HG03469 (cell line): ENCODE measurements at regions not wholly inside any gene's neighbourhood (a gene's known extent, or its start where the extent isn't known, plus 50 kb on each side); places are given as distances from the start of the nearest gene placed in this dataset.
A peak's percentile ranks its signal among the peaks of the same experiment; 100 is the strongest.
"Not testable (repeated sequence)": the region's sequence is repeated elsewhere in the genome, so short reads cannot be mapped to it uniquely, and the experiment has no call there.

Experiments used
- ATAC-seq: cut with Tn5 transposase; IDR thresholded peaks from one replicate; pipeline ENCODE4 v1.9.1; 2021; ENCODE audit warnings: mild to moderate bottlenecking, moderate library complexity, moderate number of reproducible peaks; ENCODE audit not compliant: unreplicated experiment

GRCh38 chr6:130494729-130495128 is 128.9 kb downstream of the TMEM200A start:
- ATAC-seq, result no peak

GRCh38 chr6:130500693-130501092 is 134.9 kb downstream of the TMEM200A start:
- ATAC-seq, result no peak

GRCh38 chr6:130503146-130503545 is 137.3 kb downstream of the TMEM200A start:
- no peak for ATAC-seq

- no peak for ATAC-seq
These were observed 140.2 kb downstream of the TMEM200A start for GRCh38 chr6:130505808-130506598.

- ATAC-seq, result not testable (repeated sequence)
These were observed 141.3 kb downstream of the TMEM200A start for GRCh38 chr6:130507005-130507665.

- ATAC-seq, result no peak
These were observed 141.8 kb downstream of the TMEM200A start for GRCh38 chr6:130507666-130508028.

- ATAC-seq, result peak; percentile 35
These were observed 148.0 kb downstream of the TMEM200A start for GRCh38 chr6:130513770-130514169.

- ATAC-seq, result no peak
These were observed 148.9 kb downstream of the TMEM200A start for GRCh38 chr6:130514712-130515111.

- no peak for ATAC-seq
These were observed 149.5 kb downstream of the TMEM200A start for GRCh38 chr6:130515306-130515705.

- no peak for ATAC-seq
These were observed 150.8 kb downstream of the TMEM200A start for GRCh38 chr6:130516604-130517003.

- peak; percentile 73 for ATAC-seq
These were observed 151.7 kb downstream of the TMEM200A start for GRCh38 chr6:130517444-130517931.

GRCh38 chr6:130518588-130518987 is 152.8 kb downstream of the TMEM200A start:
- no peak for ATAC-seq

GRCh38 chr6:130520221-130520620 is 154.4 kb downstream of the TMEM200A start:
- no peak for ATAC-seq

- ATAC-seq, result no peak
These were observed 155.0 kb downstream of the TMEM200A start for GRCh38 chr6:130520801-130521200.

GRCh38 chr6:130524552-130524951 is 158.7 kb downstream of the TMEM200A start:
- no peak for ATAC-seq

- ATAC-seq, result peak; percentile 46
These were observed 159.6 kb downstream of the TMEM200A start for GRCh38 chr6:130525408-130525807.

- no peak for ATAC-seq
These were observed 160.6 kb downstream of the TMEM200A start for GRCh38 chr6:130526466-130526865.

- no peak for ATAC-seq
These were observed 161.4 kb downstream of the TMEM200A start for GRCh38 chr6:130527173-130527572.

- no peak for ATAC-seq
These were observed 163.8 kb downstream of the TMEM200A start for GRCh38 chr6:130529569-130530149.

- ATAC-seq, result no peak
These were observed 168.8 kb downstream of the TMEM200A start for GRCh38 chr6:130534627-130535026.

GRCh38 chr6:130535242-130535641 is 169.4 kb downstream of the TMEM200A start:
- no peak for ATAC-seq

- no peak for ATAC-seq
These were observed 171.6 kb downstream of the TMEM200A start for GRCh38 chr6:130537447-130537846.
